Kidney epithelial cell (primary cell): ENCODE measurements at regions not wholly inside any gene's neighbourhood (a gene's known extent, or its start where the extent isn't known, plus 50 kb on each side); places are given as distances from the start of the nearest gene placed in this dataset.

Experiments
- DNase-seq: peaks from one replicate; pipeline ENCODE4 v3.0.0-alpha.2; 2010; ENCODE audit warnings: low read depth
- H3K27me3 ChIP-seq: 2 replicates; pipeline ENCODE4 v1.6.0; 2011; ENCODE audit warnings: low read length; ENCODE audit not compliant: control insufficient read depth, insufficient read depth
- H3K36me3 ChIP-seq: 2 replicates; pipeline ENCODE4 v1.5.1; 2011; ENCODE audit warnings: low read length; ENCODE audit not compliant: control insufficient read depth, insufficient read depth
- H3K4me3 ChIP-seq: 2 replicates; pipeline ENCODE4 v1.5.1; 2011; ENCODE audit warnings: low read depth, mild to moderate bottlenecking, control low read depth, low read length
- CTCF ChIP-seq: IDR thresholded peaks from 2 replicates; pipeline ENCODE4 v1.5.1; 2011; ENCODE audit warnings: mild to moderate bottlenecking, moderate library complexity, low read length, control low read depth, inconsistent platforms; ENCODE audit not compliant: insufficient read depth, poor library complexity, severe bottlenecking

- DNase-seq, result no peak
- H3K36me3 ChIP-seq, result no peaks in the 10 kb centered on the region
- no peak for TF ChIP-seq CTCF
- H3K27me3 ChIP-seq, result no peaks in the 10 kb centered on the region
- H3K4me3 ChIP-seq, result no peak overlapping the region
These were observed 205.3 kb downstream of the RAP2A start for GRCh38 chr13:97639236-97639635.

- Histone ChIP-seq H3K36me3 (no peaks in the 10 kb centered on the region), H3K4me3 (no peak overlapping the region), H3K27me3 (no peaks in the 10 kb centered on the region)
- TF ChIP-seq CTCF, result no peak
- DNase-seq, result no peak
These were observed 206.3 kb downstream of the RAP2A start for GRCh38 chr13:97640268-97640667.

GRCh38 chr13:97648171-97648880 is 214.4 kb downstream of the RAP2A start:
- TF ChIP-seq CTCF, result no peak
- no peak overlapping the region for H3K4me3 ChIP-seq
- no peak for DNase-seq

GRCh38 chr13:97648881-97649224 is 214.9 kb downstream of the RAP2A start:
- Histone ChIP-seq H3K36me3 (no peaks in the 10 kb centered on the region), H3K27me3 (no peaks in the 10 kb centered on the region), H3K4me3 (no peak overlapping the region)
- TF ChIP-seq CTCF, result no peak
- DNase-seq, result no peak

More at GRCh38 chr13:97648171-97648880, 214.4 kb downstream of the RAP2A start:
- H3K27me3 ChIP-seq, result no peaks in the 10 kb centered on the region
- no peaks in the 10 kb centered on the region for H3K36me3 ChIP-seq

GRCh38 chr13:97653443-97654140 is 219.6 kb downstream of the RAP2A start:
- no peaks in the 10 kb centered on the region for H3K27me3 ChIP-seq
- H3K36me3 ChIP-seq, result no peaks in the 10 kb centered on the region
- no peak for TF ChIP-seq CTCF
- H3K4me3 ChIP-seq, result no peak overlapping the region
- DNase-seq, result no peak
